GM12864 (cell line): ENCODE measurements at regions not wholly inside any gene's neighbourhood (a gene's known extent, or its start where the extent isn't known, plus 50 kb on each side); places are given as distances from the start of the nearest gene placed in this dataset.

Experiments used
- DNase-seq: peaks from one replicate; pipeline ENCODE4 v3.0.0-alpha.2; 2011; ENCODE audit warnings: low read depth
- H3K4me3 ChIP-seq: 2 replicates; pipeline ENCODE4 v1.5.1; 2011; ENCODE audit warnings: mild to moderate bottlenecking, low read depth, low read length, control low read depth
- TF ChIP-seq, protein P1 (sequence below): IDR thresholded peaks from 2 replicates; pipeline ENCODE4 v1.5.1; 2011; ENCODE audit warnings: low read depth, mild to moderate bottlenecking, moderate library complexity, low read length, control low read depth, inconsistent platforms; ENCODE audit errors: missing control alignments

DNA sequence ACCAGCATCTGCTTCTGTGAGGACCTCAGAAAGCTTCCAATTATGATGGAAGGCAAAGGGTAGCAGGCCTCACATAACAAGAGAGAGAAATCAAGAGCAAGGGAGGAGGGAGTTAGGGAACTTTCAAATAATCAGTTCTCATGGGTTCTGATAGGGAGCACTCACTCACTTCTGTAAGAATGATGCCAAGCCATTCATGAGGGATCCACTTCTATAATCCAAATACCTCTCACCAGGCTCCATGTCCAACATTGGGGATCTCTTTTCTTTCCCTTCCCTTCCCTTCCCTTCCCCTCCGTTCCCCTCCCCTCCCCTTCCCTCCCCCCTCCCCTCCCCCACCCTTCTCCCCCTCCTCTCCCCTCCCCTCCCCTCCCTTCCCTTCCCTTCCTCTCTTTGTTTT, 884.6 kb upstream of the GHITM start:
- no peak overlapping the region for H3K4me3 ChIP-seq
- TF ChIP-seq, protein P1, sequence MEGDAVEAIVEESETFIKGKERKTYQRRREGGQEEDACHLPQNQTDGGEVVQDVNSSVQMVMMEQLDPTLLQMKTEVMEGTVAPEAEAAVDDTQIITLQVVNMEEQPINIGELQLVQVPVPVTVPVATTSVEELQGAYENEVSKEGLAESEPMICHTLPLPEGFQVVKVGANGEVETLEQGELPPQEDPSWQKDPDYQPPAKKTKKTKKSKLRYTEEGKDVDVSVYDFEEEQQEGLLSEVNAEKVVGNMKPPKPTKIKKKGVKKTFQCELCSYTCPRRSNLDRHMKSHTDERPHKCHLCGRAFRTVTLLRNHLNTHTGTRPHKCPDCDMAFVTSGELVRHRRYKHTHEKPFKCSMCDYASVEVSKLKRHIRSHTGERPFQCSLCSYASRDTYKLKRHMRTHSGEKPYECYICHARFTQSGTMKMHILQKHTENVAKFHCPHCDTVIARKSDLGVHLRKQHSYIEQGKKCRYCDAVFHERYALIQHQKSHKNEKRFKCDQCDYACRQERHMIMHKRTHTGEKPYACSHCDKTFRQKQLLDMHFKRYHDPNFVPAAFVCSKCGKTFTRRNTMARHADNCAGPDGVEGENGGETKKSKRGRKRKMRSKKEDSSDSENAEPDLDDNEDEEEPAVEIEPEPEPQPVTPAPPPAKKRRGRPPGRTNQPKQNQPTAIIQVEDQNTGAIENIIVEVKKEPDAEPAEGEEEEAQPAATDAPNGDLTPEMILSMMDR, result no peak
- DNase-seq, result no peak

GRCh38 chr10:83262434-83262833, 876.9 kb upstream of the GHITM start:
- no peak for DNase-seq
- TF ChIP-seq, protein P1, result no peak
- no peak overlapping the region for H3K4me3 ChIP-seq

DNA sequence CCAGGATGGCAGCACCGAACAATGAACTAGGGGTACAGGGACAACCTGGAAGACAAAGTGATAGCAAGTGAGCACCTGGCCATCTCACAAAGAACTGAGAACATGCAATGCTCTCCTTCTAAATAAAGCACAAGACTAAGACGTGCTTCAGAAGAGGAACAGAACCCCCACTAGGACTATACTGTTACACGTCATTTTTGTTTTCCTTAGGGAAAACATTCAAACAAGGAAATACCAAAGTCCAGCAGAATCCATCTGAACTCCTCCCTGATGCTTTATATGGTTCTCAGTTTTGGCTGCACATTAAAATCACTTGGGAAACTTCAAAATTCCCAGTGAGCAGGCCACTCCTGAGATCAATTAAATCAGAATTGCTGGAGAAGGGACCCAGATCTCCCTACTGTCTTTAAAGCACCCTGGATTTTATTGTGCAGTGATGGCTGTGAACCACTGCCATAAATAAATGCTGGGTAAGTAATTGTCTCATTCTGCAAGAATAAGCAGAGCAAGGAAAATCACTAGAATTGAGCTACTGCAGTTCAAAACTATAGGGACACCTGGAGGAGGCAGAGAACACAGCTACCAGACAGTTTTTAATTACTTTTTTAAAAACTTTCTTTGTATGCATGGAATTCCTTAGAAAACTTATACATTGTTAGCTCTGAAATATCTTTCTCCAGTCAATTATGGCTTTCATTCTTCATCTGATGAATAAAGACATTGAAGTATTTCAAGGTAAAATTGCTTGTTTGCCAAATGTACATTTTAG, 866.5 kb upstream of the GHITM start:
- DNase-seq, result no peak
- H3K4me3 ChIP-seq, result no peak overlapping the region
- TF ChIP-seq, protein P1, result no peak

DNA sequence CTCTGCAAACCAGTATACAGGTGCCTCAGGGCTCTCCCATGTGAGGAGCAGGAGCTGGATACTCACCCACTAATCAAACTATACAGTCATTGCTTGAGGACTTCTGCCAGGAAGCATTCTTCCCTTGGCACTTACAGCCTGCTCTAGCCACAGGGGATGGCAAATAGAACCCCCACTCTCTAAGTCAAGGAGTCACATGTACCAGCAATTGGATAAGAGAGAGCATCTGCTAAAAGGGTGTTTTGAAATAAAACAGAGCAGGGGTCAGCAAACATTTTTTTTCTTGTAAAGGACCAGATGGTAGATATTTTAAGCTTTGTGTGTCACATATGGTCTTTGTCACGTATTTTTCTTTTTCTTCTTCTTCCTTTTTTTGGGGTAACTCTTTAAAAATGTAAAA, 865.2 kb upstream of the GHITM start:
- no peak for DNase-seq
- TF ChIP-seq, protein P1, result no peak
- H3K4me3 ChIP-seq, result no peak overlapping the region

DNA sequence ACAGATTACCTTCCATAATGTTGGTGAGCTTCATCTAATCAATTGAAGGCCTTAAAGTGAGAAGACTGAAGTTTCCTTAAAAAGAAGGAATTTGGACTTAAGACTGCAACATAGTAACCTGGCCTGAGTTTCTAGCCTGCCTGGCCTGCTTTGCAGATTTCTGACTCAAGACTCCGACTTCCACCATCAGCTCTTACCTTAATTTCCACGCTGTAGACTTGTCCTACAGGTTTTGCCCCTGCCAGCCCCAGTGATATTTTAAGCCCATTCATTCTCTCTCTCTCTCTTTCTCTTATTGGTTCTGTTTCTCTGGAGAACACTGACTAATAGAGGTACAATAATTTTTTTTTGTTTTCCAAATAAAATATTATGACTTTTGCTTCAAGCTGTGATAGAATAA, 862.3 kb upstream of the GHITM start:
- H3K4me3 ChIP-seq, result no peak overlapping the region
- TF ChIP-seq, protein P1, result no peak
- DNase-seq, result no peak

DNA sequence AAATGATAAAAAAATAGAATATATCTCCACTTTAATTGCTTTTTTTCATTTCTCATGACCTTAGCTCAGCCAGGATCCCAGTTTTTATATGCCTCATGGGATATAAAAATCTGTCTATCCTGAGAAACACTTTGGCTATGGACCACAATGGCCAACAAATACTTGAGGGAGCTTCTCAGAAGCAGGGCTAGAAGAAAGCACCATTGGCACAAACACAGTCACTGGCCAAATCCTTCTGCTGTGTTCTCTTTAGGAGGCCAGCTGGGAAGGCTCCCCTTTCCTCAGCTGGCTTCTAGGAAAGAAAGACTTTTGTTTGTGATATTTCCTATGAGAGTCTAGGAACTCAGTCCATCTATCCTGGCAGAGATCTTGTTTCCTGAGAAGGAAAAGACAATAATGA, 856.2 kb upstream of the GHITM start:
- TF ChIP-seq, protein P1, result no peak
- no peak for DNase-seq
- no peak overlapping the region for H3K4me3 ChIP-seq

DNA sequence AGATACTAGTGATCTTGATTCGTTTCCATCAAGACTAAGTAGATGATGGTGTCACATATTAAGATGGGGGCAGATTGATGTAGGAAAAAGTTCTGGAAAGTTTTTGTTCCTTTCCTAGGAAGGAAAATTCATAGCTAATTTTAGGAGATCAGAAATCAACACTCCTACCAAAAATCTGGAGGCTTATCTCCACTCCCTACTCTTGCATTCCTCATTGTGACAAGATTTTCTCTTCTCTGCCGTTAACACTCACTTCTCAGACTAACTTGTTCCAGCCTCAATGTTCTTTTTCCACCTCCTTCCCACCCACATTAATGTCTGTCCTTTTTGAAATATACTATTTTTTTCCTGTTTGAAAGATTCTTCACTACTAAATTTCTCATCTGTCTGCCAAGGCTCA, 851.9 kb upstream of the GHITM start:
- no peak overlapping the region for H3K4me3 ChIP-seq
- TF ChIP-seq, protein P1, result no peak
- no peak for DNase-seq
